ENCODE measurements at regions not wholly inside any gene's neighbourhood (a gene's known extent, or its start where the extent isn't known, plus 50 kb on each side); places are given as distances from the start of the nearest gene placed in this dataset.

DNA sequence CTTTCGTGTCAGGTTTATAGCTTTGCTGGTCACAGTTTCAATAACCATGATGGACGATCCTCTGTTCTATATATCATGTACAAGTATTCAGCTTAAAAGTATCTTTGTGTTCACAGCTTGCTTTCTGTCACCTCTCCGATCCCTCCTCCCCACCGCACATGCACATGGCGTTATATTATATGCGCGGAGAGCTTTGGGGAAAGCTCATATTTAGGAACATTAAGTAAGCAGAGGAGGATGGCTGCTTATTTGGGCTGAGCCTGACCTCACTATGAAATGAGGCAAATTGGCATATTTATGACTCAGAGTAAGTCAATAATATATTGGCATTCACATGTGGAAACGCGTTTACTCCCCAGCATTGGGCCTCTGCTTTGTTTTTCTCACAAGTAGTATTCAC is 360.5 kb downstream of the HLX start (continued):
- TF ChIP-seq TCF12 (IDR thresholded peaks at IDR 0.05; ENCODE audit: low read depth, low read length) = no peak
- no peak for TF ChIP-seq NFYB (IDR thresholded peaks at IDR 0.05; ENCODE audit: insufficient read depth, low read depth, low read length)

DNA sequence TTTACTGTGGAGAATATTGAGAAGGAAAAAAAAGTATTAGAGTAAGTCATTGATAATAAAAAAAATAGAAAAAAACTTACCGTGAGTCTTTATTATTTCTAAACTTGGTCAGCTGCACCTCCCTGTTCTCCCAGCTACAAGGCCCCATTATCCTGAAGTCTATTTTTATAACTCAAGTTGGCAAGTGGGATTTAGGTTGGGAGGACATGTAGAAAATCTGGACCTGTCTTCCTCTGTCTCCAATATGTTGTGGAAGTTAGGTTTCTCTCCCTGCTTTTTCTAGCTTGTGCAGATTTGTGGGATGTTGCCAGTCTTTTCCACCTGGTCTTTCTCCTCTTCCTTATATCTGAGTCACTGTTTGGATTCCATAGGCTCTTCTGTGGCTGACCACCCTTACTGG is 361.4 kb downstream of the HLX start:
- ChIA-PET POLR2A (no interaction called here), CTCF (no interaction called here), SMC1A (ENCODE audit: uncharacterized antibody, unreplicated experiment) (no interaction called here), RAD21 (ENCODE audit: unreplicated experiment) (no interaction called here)
- no peaks in the 10 kb centered on the region for H3K9me3 ChIP-seq (replicated peaks; ENCODE audit: control insufficient read depth, insufficient read depth, low read length)
- intact Hi-C loops (cut with micrococcal nuclease; ENCODE audit: unreplicated experiment) = no loop called here
- H3K36me3 ChIP-seq (ENCODE audit: control insufficient read depth in 2 of 2, insufficient read depth in 2 of 2, low read length in 1 of 2) = no peaks in the 10 kb centered on the region
- TF ChIP-seq ZNF384 (IDR thresholded peaks at IDR 0.05; ENCODE audit: borderline replicate concordance, low read depth, low read length) (no peak), HCFC1 (IDR thresholded peaks at IDR 0.05; ENCODE audit: low read length) (no peak), CEBPB (IDR thresholded peaks at IDR 0.05; ENCODE audit: borderline replicate concordance in 1 of 2, low read depth in 2 of 2, low read length in 2 of 2) (no peak), GABPA (IDR thresholded peaks at IDR 0.05; ENCODE audit: low read depth) (no peak), NR2C2 (IDR thresholded peaks at IDR 0.05; ENCODE audit: borderline replicate concordance, control insufficient read depth, insufficient read length, low read depth) (no peak), SP1 (IDR thresholded peaks at IDR 0.05; ENCODE audit: low read depth, low read length) (no peak), TCF3 (IDR thresholded peaks at IDR 0.05; ENCODE audit: borderline replicate concordance, insufficient read depth, low read depth, low read length) (no peak), MXI1 (IDR thresholded peaks at IDR 0.05; ENCODE audit: low read depth, low read length) (no peak)
- TF ChIP-seq, protein P1, sequence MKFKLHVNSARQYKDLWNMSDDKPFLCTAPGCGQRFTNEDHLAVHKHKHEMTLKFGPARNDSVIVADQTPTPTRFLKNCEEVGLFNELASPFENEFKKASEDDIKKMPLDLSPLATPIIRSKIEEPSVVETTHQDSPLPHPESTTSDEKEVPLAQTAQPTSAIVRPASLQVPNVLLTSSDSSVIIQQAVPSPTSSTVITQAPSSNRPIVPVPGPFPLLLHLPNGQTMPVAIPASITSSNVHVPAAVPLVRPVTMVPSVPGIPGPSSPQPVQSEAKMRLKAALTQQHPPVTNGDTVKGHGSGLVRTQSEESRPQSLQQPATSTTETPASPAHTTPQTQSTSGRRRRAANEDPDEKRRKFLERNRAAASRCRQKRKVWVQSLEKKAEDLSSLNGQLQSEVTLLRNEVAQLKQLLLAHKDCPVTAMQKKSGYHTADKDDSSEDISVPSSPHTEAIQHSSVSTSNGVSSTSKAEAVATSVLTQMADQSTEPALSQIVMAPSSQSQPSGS (IDR thresholded peaks at IDR 0.05; ENCODE audit: low read length) = no peak
- TF ChIP-seq, protein P2, sequence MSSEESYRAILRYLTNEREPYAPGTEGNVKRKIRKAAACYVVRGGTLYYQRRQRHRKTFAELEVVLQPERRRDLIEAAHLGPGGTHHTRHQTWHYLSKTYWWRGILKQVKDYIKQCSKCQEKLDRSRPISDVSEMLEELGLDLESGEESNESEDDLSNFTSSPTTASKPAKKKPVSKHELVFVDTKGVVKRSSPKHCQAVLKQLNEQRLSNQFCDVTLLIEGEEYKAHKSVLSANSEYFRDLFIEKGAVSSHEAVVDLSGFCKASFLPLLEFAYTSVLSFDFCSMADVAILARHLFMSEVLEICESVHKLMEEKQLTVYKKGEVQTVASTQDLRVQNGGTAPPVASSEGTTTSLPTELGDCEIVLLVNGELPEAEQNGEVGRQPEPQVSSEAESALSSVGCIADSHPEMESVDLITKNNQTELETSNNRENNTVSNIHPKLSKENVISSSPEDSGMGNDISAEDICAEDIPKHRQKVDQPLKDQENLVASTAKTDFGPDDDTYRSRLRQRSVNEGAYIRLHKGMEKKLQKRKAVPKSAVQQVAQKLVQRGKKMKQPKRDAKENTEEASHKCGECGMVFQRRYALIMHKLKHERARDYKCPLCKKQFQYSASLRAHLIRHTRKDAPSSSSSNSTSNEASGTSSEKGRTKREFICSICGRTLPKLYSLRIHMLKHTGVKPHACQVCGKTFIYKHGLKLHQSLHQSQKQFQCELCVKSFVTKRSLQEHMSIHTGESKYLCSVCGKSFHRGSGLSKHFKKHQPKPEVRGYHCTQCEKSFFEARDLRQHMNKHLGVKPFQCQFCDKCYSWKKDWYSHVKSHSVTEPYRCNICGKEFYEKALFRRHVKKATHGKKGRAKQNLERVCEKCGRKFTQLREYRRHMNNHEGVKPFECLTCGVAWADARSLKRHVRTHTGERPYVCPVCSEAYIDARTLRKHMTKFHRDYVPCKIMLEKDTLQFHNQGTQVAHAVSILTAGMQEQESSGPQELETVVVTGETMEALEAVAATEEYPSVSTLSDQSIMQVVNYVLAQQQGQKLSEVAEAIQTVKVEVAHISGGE (CRISPR knock-in tag; IDR thresholded peaks at IDR 0.05) = no peak
- TF ChIP-seq, protein P3, sequence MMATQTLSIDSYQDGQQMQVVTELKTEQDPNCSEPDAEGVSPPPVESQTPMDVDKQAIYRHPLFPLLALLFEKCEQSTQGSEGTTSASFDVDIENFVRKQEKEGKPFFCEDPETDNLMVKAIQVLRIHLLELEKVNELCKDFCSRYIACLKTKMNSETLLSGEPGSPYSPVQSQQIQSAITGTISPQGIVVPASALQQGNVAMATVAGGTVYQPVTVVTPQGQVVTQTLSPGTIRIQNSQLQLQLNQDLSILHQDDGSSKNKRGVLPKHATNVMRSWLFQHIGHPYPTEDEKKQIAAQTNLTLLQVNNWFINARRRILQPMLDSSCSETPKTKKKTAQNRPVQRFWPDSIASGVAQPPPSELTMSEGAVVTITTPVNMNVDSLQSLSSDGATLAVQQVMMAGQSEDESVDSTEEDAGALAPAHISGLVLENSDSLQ (IDR thresholded peaks at IDR 0.05) = no peak
- DNase-seq (ENCODE audit: low read depth, low spot score) = no peak
- no peak overlapping the region for H3K27ac ChIP-seq (ENCODE audit: control insufficient read depth, insufficient read depth)
- H4K20me1 ChIP-seq (ENCODE audit: control insufficient read depth, insufficient read depth) = no peaks in the 10 kb centered on the region
- H2AFZ ChIP-seq (ENCODE audit: control insufficient read depth, low read depth, low read length) = no peak overlapping the region
- no peak for FAIRE-seq
- no peak overlapping the region for H3K4me2 ChIP-seq (ENCODE audit: control insufficient read depth, insufficient read depth)
- no TSS peak for BruUV-seq (replicated peaks)
- no peaks in the 10 kb centered on the region for H3K79me2 ChIP-seq (ENCODE audit: control insufficient read depth, insufficient read depth, low read length)
- in situ Hi-C loops (cut with MboI) = no loop called here
- H3K4me1 ChIP-seq (ENCODE audit: control insufficient read depth, insufficient read depth, low read length) = no peaks in the 10 kb centered on the region
- no peaks in the 10 kb centered on the region for H3K27me3 ChIP-seq (replicated peaks in 1 of 2; ENCODE audit: control insufficient read depth in 2 of 2, insufficient read depth in 2 of 2, low read length in 1 of 2)
- 96% methylated on average over 1 of the region's 1 CpG for WGBS (ENCODE audit: insufficient coverage, insufficient replicate concordance, low lambda C conversion rate, missing lambda C conversion rate)
- H3K4me3 ChIP-seq = no peak overlapping the region
- H3K9ac ChIP-seq (ENCODE audit: control insufficient read depth, insufficient read depth, low read length) = no peak overlapping the region
- no peak for ATAC-seq
